Vagina (tissue), 2 donors: ENCODE measurements at regions not wholly inside any gene's neighbourhood (a gene's known extent, or its start where the extent isn't known, plus 50 kb on each side); places are given as distances from the start of the nearest gene placed in this dataset.
"Not testable (repeated sequence)": the region's sequence is repeated elsewhere in the genome, so short reads cannot be mapped to it uniquely, and the experiment has no call there.

Experiments
- DNase-seq, 2 donors: peaks; one replicate each; pipeline ENCODE4 v3.0.0-alpha.2; 2017; ENCODE audit errors: extremely low spot score in 2 of 2
- H3K27ac ChIP-seq: fragments of 200-600 bp; sonication (generic); one replicate; pipeline ENCODE4 v1.5.1; 2019
- H3K27me3 ChIP-seq: fragments of 200-600 bp; sonication (generic); one replicate; pipeline ENCODE4 v1.5.1; 2019
- H3K36me3 ChIP-seq, 2 donors: fragments of 200-600 bp; sonication (generic); one replicate each; pipeline ENCODE4 v1.5.1; 2017 to 2019
- H3K4me1 ChIP-seq: fragments of 200-600 bp; sonication (generic); one replicate; pipeline ENCODE4 v1.5.1; 2019
- H3K4me3 ChIP-seq, 2 donors: fragments of 200-600 bp; sonication (generic); 1 replicate in 1 of 2; 2 replicates in 1 of 2; pipeline ENCODE4 v1.5.1; 2016 to 2019
- H3K9me3 ChIP-seq: fragments of 200-600 bp; sonication (generic); one replicate; pipeline ENCODE4 v1.5.1; 2019
- POLR2A ChIP-seq, 2 donors: fragments of 450-650 bp; IDR thresholded peaks; one replicate each; pipeline ENCODE4 v1.6.1; 2017; ENCODE audit warnings: antibody characterized with exemption in 2 of 2, mild to moderate bottlenecking in 2 of 2, moderate library complexity in 2 of 2
- POLR2AphosphoS5 ChIP-seq, 2 donors: sonication (generic); formaldehyde crosslinking; IDR thresholded peaks; one replicate each; pipeline ENCODE4 v1.9.0; 2017; ENCODE audit warnings: antibody characterized with exemption in 2 of 2, mild to moderate bottlenecking in 2 of 2, low read depth in 1 of 2; ENCODE audit not compliant: insufficient read depth in 1 of 2
- intact Hi-C: fragments of 100-400 bp; cut with DNase I; formaldehyde crosslinking; loops from one replicate; pipeline ENCODE4 v1.15.1; 2023
- TF ChIP-seq, protein P1 (sequence below), 3 experiments: fragments of 450-650 bp in 2 of 3; fragments of 200-600 bp in 1 of 3; sonication (generic) in 1 of 3; IDR thresholded peaks; one replicate each; pipeline ENCODE4 v1.5.1; 2017 to 2019; ENCODE audit warnings: antibody characterized with exemption in 3 of 3, mild to moderate bottlenecking in 2 of 3, moderate library complexity in 2 of 3

DNA sequence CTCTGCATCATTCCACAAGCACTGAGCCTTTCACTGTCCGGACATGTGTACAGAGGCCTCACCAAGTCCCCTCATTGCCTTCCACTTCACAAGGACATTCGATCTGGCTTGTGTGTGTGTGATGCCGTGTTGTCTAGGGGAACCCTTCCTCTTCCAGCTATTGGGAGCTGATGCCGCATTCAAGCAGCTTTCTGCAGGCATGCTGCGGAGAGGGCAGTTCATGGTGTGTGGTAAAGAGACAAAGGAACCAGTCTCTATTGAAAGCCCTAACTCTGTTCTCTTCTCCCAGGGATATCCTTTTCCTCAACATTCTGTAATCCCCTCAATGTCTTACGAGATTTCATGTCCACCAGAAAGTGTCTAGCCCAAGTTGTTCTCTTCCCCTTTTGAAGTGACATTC is 141.6 kb downstream of the ALOX5 start:
- Histone ChIP-seq H3K4me1 (peaks cover 21% of the 10 kb centered on the region), H3K27ac (no peak overlapping the region), H3K27me3 (no peaks in the 10 kb centered on the region), H3K9me3 (no peaks in the 10 kb centered on the region), H3K36me3 (no peaks in the 10 kb centered on the region), H3K4me3 (no peak overlapping the region)
- intact Hi-C loops, result no loop called here
- DNase-seq, result no peak
- TF ChIP-seq POLR2AphosphoS5 (IDR thresholded peaks at IDR 0.05; ENCODE audit: insufficient read depth in 1 of 2, low read depth in 1 of 2) (no peak), POLR2A (IDR thresholded peaks at IDR 0.05) (no peak)
- TF ChIP-seq, protein P1, sequence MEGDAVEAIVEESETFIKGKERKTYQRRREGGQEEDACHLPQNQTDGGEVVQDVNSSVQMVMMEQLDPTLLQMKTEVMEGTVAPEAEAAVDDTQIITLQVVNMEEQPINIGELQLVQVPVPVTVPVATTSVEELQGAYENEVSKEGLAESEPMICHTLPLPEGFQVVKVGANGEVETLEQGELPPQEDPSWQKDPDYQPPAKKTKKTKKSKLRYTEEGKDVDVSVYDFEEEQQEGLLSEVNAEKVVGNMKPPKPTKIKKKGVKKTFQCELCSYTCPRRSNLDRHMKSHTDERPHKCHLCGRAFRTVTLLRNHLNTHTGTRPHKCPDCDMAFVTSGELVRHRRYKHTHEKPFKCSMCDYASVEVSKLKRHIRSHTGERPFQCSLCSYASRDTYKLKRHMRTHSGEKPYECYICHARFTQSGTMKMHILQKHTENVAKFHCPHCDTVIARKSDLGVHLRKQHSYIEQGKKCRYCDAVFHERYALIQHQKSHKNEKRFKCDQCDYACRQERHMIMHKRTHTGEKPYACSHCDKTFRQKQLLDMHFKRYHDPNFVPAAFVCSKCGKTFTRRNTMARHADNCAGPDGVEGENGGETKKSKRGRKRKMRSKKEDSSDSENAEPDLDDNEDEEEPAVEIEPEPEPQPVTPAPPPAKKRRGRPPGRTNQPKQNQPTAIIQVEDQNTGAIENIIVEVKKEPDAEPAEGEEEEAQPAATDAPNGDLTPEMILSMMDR (IDR thresholded peaks at IDR 0.05), result no peak

DNA sequence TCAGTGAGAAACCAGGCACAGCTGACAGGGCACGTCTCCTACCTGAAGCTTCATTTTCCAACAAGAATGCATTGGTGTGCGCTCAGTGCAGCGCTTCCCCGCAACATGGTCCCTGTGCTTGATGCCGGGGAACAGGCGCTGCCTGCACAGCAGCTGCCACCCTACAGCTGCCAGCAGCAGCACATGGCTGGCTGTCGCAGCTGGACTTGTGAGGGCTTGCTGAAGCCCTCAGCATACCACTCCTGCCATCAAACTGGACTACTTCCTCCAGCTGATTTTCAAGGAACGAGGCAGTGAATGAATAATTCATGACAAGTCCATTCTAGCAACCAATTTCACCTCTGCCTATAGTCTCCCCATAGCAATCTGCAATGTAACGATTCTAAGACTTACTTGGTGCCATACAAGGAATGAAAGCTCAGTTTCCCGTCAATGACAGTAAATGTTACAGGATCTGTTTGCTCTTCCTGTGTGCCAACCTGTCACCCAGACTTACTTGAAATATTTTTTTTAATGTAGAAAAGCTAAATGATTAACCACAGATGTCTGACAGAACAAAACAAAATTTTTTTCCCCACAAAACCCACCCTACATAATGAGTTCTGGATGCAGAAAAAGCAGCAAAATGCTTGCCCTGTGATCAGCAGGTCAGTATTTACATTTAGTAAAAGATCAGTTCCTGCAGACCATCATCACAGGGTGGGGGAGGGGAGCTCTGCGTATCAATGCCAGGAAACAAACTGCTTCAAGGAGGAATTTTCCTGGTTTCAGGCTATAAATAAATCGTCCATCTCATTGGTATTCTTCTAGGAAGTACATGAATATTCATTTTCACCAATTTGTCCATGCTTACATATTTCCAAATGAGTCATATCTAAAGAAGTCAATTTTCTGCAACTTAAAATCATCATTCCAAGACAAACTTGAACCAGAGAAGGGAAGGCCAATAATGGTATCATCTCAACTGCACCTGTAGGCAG is 140.6 kb downstream of the ALOX5 start:
- peaks cover 21% of the 10 kb centered on the region for H3K4me1 ChIP-seq
- no peaks in the 10 kb centered on the region for H3K36me3 ChIP-seq
- no peak overlapping the region for H3K4me3 ChIP-seq
- no peaks in the 10 kb centered on the region for H3K9me3 ChIP-seq
- no peaks in the 10 kb centered on the region for H3K27me3 ChIP-seq
- intact Hi-C loops, result no loop called here
- no peak overlapping the region for H3K27ac ChIP-seq
- TF ChIP-seq POLR2AphosphoS5 (IDR thresholded peaks at IDR 0.05; ENCODE audit: insufficient read depth in 1 of 2, low read depth in 1 of 2), result peak in 1 of 2 donors; percentile 18
- TF ChIP-seq, protein P1 (IDR thresholded peaks at IDR 0.05), result no peak
- no peak for TF ChIP-seq POLR2A (IDR thresholded peaks at IDR 0.05)
- DNase-seq, result no peak

DNA sequence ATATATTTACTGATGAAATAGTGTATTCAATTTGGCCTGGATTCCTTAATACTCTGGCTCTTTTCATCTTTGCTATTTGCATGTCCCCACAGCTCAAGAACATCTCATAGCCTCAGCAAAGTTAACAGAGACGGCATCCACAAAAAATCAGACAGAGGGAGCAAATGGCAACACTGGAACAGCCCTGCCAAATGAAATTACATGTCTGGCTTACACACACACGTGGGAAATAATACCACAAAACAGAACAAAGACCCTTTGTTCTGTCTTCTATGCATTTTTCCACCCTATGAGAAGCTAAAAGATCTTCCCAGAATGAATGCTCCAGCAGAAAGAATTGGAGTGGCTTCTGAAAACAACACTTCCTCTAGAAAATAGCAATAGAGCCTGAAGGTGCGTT is 139.5 kb downstream of the ALOX5 start:
- no peaks in the 10 kb centered on the region for H3K9me3 ChIP-seq
- TF ChIP-seq, protein P1 (IDR thresholded peaks at IDR 0.05), result no peak
- no peak for TF ChIP-seq POLR2A (IDR thresholded peaks at IDR 0.05)
- no peak for TF ChIP-seq POLR2AphosphoS5 (IDR thresholded peaks at IDR 0.05; ENCODE audit: insufficient read depth in 1 of 2, low read depth in 1 of 2)
- no peaks in the 10 kb centered on the region for H3K36me3 ChIP-seq
- intact Hi-C loops, result no loop called here
- no peak overlapping the region for H3K27ac ChIP-seq
- DNase-seq, result no peak
- H3K4me1 ChIP-seq, result peaks cover 21% of the 10 kb centered on the region
- H3K27me3 ChIP-seq, result no peaks in the 10 kb centered on the region
- H3K4me3 ChIP-seq, result no peak overlapping the region

DNA sequence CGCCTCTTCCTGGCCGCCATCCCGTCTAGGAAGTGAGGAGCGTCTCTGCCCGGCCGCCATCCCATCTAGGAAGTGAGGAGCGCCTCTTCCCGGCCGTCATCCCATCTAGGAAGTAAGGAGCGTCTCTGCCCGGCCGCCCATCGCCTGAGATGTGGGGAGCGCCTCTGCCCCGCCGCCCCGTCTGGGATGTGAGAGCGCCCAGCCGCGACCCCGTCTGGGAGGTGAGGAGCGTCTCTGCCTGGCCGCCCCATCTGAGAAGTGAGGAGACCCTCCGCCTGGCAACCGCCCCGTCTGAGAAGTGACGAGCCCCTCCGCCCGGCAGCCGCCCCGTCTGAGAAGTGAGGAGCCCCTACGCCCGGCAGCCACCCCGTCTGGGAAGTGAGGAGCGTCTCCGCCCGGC is 137.9 kb downstream of the ALOX5 start:
- H3K36me3 ChIP-seq, H3K27ac ChIP-seq, H3K4me3 ChIP-seq, H3K27me3 ChIP-seq, DNase-seq, intact Hi-C loops, H3K9me3 ChIP-seq: not testable (repeated sequence)
- H3K4me1 ChIP-seq, result peaks cover 21% of the 10 kb centered on the region

DNA sequence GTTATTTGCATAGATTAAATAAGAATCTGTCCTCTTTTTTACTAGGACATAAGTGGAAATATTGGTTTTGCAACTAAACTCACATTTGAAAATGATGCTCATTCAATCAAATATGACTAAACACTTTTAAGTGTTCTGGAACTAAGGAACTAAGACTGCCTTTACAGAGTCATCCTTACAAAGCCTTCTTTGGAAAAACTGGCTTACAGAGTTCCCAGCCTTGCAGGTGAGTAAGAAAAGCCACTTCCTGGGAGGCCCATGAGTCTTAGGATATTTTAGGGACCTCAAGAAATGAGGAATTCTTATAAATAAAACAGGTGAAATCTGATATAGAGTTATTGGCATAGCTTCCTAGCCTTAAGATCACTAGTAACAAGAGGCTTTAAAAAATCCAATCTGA is 135.5 kb downstream of the ALOX5 start:
- no peaks in the 10 kb centered on the region for H3K27me3 ChIP-seq
- peaks cover 4% of the 10 kb centered on the region for H3K4me1 ChIP-seq
- H3K9me3 ChIP-seq, result no peaks in the 10 kb centered on the region
- H3K4me3 ChIP-seq, result no peak overlapping the region
- no peak overlapping the region for H3K27ac ChIP-seq
- no peaks in the 10 kb centered on the region for H3K36me3 ChIP-seq
- TF ChIP-seq POLR2A (IDR thresholded peaks at IDR 0.05), result no peak
- TF ChIP-seq, protein P1 (IDR thresholded peaks at IDR 0.05), result no peak
- no peak for TF ChIP-seq POLR2AphosphoS5 (IDR thresholded peaks at IDR 0.05; ENCODE audit: insufficient read depth in 1 of 2, low read depth in 1 of 2)
- DNase-seq, result no peak
- intact Hi-C loops, result no loop called here
